Transverse colon (tissue), 4 donors: ENCODE measurements at regions not wholly inside any gene's neighbourhood (a gene's known extent, or its start where the extent isn't known, plus 50 kb on each side); places are given as distances from the start of the nearest gene placed in this dataset.

Source experiments
- DNase-seq: peaks from one replicate; pipeline ENCODE4 v3.0.0-alpha.2; 2019
- H3K27ac ChIP-seq, 4 donors: fragments of 200-600 bp; sonication (generic); 2 replicates each; pipeline ENCODE4 v1.5.1; 2016 to 2018; ENCODE audit warnings: inconsistent platforms in 4 of 4
- H3K27me3 ChIP-seq: fragments of 200-600 bp; sonication (generic); 2 replicates; pipeline ENCODE4 v1.5.1; 2017; ENCODE audit warnings: inconsistent platforms
- H3K36me3 ChIP-seq, 4 donors: fragments of 200-600 bp; sonication (generic); 2 replicates each; pipeline ENCODE4 v1.5.1; 2017 to 2019; ENCODE audit warnings: inconsistent platforms in 4 of 4
- H3K4me1 ChIP-seq, 4 donors: fragments of 200-600 bp; sonication (generic); 2 replicates each; pipeline ENCODE4 v1.5.1; 2017 to 2020; ENCODE audit warnings: inconsistent platforms in 4 of 4
- H3K4me3 ChIP-seq, 4 donors: fragments of 200-600 bp; sonication (generic); 1 replicate in 1 of 4; 2 replicates in 3 of 4; pipeline versions ENCODE4 v1.5.1 to v1.6.1; 2017 to 2019; ENCODE audit warnings: inconsistent platforms in 4 of 4
- H3K9me3 ChIP-seq, 2 donors: fragments of 200-600 bp; sonication (generic); 2 replicates each; pipeline ENCODE4 v1.5.1; 2017 to 2019; ENCODE audit warnings: inconsistent platforms in 2 of 2
- EP300 ChIP-seq: sonication (generic); formaldehyde crosslinking; IDR thresholded peaks from one replicate; pipeline ENCODE4 v1.6.1; 2017; ENCODE audit warnings: antibody characterized with exemption, low read depth
- POLR2A ChIP-seq: fragments of 450-650 bp; IDR thresholded peaks from one replicate; pipeline ENCODE4 v1.6.1; 2016; ENCODE audit warnings: antibody characterized with exemption, mild to moderate bottlenecking, moderate library complexity
- POLR2AphosphoS5 ChIP-seq, 3 donors: sonication (generic); formaldehyde crosslinking; IDR thresholded peaks; one replicate each; pipeline ENCODE4 v1.6.1; 2016; ENCODE audit warnings: antibody characterized with exemption in 3 of 3
- WGBS, 2 donors: methylation state at CpG; one replicate each; pipeline ENCODE4 v1.1.5; 2018; ENCODE audit warnings: low coverage in 1 of 2; 5-methylcytosine and 5-hydroxymethylcytosine counted together
- in situ Hi-C, 4 donors: fragments of 200-750 bp; cut with MboI; loops; one replicate each; pipeline versions ENCODE4 v1.15.0 to v1.15.1; 2017; ENCODE audit warnings: low sequenced_read_pairs in 3 of 4, low pct_ligation_motif_present in 1 of 4, low pct_unique_long_range_greater_than_20kb in 1 of 4
- intact Hi-C: fragments of 100-400 bp; cut with DNase I; formaldehyde crosslinking; loops from one replicate; pipeline ENCODE4 v1.15.1; 2023; ENCODE audit warnings: low total_unique reads
- TF ChIP-seq, protein P1 (sequence below), 5 experiments: fragments of 200-600 bp in 3 of 5; fragments of 450-650 bp in 2 of 5; sonication (generic) in 3 of 5; IDR thresholded peaks; 1 replicate in 2 of 5; 2 replicates in 3 of 5; pipeline ENCODE4 v1.5.1; 2016 to 2017; ENCODE audit warnings: antibody characterized with exemption in 5 of 5, inconsistent platforms in 3 of 5, mild to moderate bottlenecking in 2 of 5, moderate library complexity in 1 of 5

DNA sequence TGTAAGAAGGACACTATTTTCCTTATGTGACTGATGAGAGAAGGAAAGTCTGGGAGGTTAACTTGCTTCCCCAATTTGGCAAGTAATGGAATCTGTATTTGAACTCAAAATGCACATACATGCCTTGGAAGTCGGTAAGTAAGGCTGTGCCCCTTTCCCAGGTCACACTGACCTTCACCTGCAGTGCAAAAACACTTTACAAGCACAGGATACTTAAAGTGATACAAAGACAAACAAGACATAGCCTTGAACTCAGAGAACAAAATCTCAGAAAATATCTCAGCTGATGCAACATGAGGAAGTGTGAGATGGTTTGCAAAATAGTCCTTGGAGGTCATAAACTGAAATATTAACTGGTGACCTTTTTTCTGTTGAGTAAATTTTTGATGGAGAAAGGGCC lies 251.1 kb downstream of the RAB38 start:
- TF ChIP-seq POLR2A (no peak), POLR2AphosphoS5 (IDR thresholded peaks at IDR 0.05) (no peak), EP300 (no peak)
- TF ChIP-seq, protein P1, sequence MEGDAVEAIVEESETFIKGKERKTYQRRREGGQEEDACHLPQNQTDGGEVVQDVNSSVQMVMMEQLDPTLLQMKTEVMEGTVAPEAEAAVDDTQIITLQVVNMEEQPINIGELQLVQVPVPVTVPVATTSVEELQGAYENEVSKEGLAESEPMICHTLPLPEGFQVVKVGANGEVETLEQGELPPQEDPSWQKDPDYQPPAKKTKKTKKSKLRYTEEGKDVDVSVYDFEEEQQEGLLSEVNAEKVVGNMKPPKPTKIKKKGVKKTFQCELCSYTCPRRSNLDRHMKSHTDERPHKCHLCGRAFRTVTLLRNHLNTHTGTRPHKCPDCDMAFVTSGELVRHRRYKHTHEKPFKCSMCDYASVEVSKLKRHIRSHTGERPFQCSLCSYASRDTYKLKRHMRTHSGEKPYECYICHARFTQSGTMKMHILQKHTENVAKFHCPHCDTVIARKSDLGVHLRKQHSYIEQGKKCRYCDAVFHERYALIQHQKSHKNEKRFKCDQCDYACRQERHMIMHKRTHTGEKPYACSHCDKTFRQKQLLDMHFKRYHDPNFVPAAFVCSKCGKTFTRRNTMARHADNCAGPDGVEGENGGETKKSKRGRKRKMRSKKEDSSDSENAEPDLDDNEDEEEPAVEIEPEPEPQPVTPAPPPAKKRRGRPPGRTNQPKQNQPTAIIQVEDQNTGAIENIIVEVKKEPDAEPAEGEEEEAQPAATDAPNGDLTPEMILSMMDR (IDR thresholded peaks at IDR 0.05), result no peak
- in situ Hi-C loops (no loop called here), intact Hi-C loops (no loop called here)
- no peak overlapping the region for H3K27ac ChIP-seq
- H3K4me1 ChIP-seq, result no peaks in the 10 kb centered on the region
- no peaks in the 10 kb centered on the region for H3K27me3 ChIP-seq
- no peaks in the 10 kb centered on the region for H3K36me3 ChIP-seq
- DNase-seq, result no peak
- 20 to 65% methylated on average over 1 of the region's 1 CpG for WGBS, 2 donors
- no peak overlapping the region for H3K4me3 ChIP-seq
- no peaks in the 10 kb centered on the region for H3K9me3 ChIP-seq

DNA sequence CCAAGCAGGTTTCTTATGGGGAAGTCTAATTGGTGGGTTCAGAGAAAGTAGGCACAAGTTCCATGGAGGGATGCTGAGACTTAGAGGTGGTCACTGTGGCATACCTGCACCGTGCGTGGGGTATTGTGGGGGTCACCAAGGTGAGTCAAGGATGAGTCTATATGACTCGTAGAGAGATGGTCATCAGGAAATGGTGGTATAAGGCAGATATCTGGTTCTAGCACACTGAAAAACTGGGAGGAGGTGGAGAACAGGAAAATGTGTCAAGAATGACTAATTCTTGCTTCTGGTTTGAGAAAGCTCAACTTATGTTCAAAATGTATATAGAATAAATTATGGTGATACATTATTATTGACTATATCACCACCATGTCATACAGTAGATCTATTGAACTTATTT lies 258.1 kb downstream of the RAB38 start:
- TF ChIP-seq EP300 (no peak), POLR2AphosphoS5 (IDR thresholded peaks at IDR 0.05) (no peak), POLR2A (no peak)
- TF ChIP-seq, protein P1 (IDR thresholded peaks at IDR 0.05), result no peak
- WGBS, 2 donors, result 83 to 100% methylated on average over 3 of the region's 3 CpGs
- Histone ChIP-seq H3K27ac (no peak overlapping the region), H3K9me3 (no peaks in the 10 kb centered on the region), H3K4me1 (no peaks in the 10 kb centered on the region), H3K4me3 (no peak overlapping the region), H3K36me3 (no peaks in the 10 kb centered on the region), H3K27me3 (no peaks in the 10 kb centered on the region)
- in situ Hi-C loops (no loop called here), intact Hi-C loops (no loop called here)
- no peak for DNase-seq

DNA sequence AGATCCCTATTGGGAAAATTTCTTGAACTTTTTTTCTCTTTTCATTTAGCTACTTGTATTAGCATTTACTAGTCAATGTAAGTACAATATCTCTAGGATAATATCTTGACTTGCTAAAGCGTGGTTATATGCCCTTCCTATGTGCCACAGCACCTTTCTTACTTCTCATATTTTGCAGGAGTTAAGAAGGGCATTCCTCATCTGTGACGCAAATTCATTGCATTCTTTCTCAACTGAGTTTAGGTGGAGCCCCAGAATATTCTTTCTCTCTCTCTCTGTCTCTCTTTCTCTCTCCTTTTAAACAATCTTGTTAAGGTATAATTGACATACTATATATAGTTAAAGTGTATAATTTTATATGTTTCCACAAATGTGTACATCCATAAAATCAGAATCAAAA lies 266.1 kb downstream of the RAB38 start:
- DNase-seq, result no peak
- Histone ChIP-seq H3K36me3 (no peaks in the 10 kb centered on the region), H3K4me3 (no peak overlapping the region), H3K27me3 (no peaks in the 10 kb centered on the region), H3K4me1 (no peaks in the 10 kb centered on the region), H3K9me3 (no peaks in the 10 kb centered on the region), H3K27ac (no peak overlapping the region)
- WGBS, 2 donors, result 72 to 75% methylated on average over 2 of the region's 2 CpGs
- intact Hi-C loops (no loop called here), in situ Hi-C loops (no loop called here)
- TF ChIP-seq, protein P1 (IDR thresholded peaks at IDR 0.05), result no peak
- TF ChIP-seq POLR2AphosphoS5 (IDR thresholded peaks at IDR 0.05) (no peak), EP300 (no peak), POLR2A (no peak)

DNA sequence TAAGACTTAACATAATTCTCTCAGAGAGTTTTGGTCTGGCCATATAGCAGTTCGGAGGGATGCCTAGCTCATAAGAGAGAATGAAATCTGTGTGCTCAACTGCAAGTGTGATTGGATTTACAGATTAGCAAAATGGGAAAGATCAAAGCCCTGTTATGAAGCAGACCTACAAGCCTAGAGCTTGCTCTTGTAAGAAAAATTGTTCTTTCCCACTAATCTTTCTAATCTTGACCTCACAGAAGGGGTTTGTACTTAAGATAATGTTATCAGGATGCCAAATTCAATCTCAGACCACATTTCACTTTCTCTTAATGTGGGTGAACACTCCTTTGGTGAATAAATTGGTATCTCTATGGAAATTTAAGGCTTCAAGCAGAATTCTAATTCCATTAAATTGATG lies 267.2 kb downstream of the RAB38 start:
- DNase-seq, result no peak
- no peaks in the 10 kb centered on the region for H3K9me3 ChIP-seq
- no peaks in the 10 kb centered on the region for H3K4me1 ChIP-seq
- TF ChIP-seq POLR2AphosphoS5 (IDR thresholded peaks at IDR 0.05), result no peak
- TF ChIP-seq, protein P1 (IDR thresholded peaks at IDR 0.05), result no peak
- no peak for TF ChIP-seq POLR2A
- no peak for TF ChIP-seq EP300
- no peaks in the 10 kb centered on the region for H3K27me3 ChIP-seq
- no peaks in the 10 kb centered on the region for H3K36me3 ChIP-seq
- whole genome bisulfite sequencing, 2 donors, result 66 to 75% methylated on average over 1 of the region's 1 CpG
- intact Hi-C loops, result no loop called here
- H3K27ac ChIP-seq, result no peak overlapping the region
- in situ Hi-C loops, result no loop called here
- H3K4me3 ChIP-seq, result no peak overlapping the region
